Liver (tissue), 8 donors: ENCODE measurements at regions not wholly inside any gene's neighbourhood (a gene's known extent, or its start where the extent isn't known, plus 50 kb on each side); places are given as distances from the start of the nearest gene placed in this dataset.

Experiments
- DNase-seq: peaks from one replicate; pipeline ENCODE4 v3.0.0-alpha.2; 2017; ENCODE audit warnings: low spot score
- H3K27ac ChIP-seq, 2 donors: one replicate each; pipeline ENCODE4 v1.7.0; 2013; ENCODE audit warnings: inconsistent platforms in 2 of 2, low read length in 2 of 2, control low read depth in 1 of 2, low read depth in 1 of 2, mild to moderate bottlenecking in 1 of 2
- H3K27me3 ChIP-seq, 4 donors: one replicate each; pipeline versions ENCODE4 v1.6.1 to v1.7.0; 2013; ENCODE audit warnings: low read length in 3 of 4, inconsistent platforms in 1 of 4, mild to moderate bottlenecking in 1 of 4, moderate library complexity in 1 of 4; ENCODE audit not compliant: control insufficient read depth in 4 of 4, insufficient read depth in 4 of 4
- H3K36me3 ChIP-seq, 4 donors: one replicate each; pipeline versions ENCODE4 v1.6.1 to v1.7.0; 2013; ENCODE audit warnings: low read length in 3 of 4, mild to moderate bottlenecking in 3 of 4, low read depth in 1 of 4, moderate library complexity in 1 of 4; ENCODE audit not compliant: control insufficient read depth in 4 of 4, insufficient read depth in 3 of 4
- H3K4me1 ChIP-seq, 4 donors: one replicate each; pipeline versions ENCODE4 v1.6.1 to v1.7.0; 2013; ENCODE audit warnings: low read length in 3 of 4, mild to moderate bottlenecking in 3 of 4, moderate library complexity in 1 of 4; ENCODE audit not compliant: control insufficient read depth in 4 of 4, insufficient read depth in 4 of 4
- H3K4me3 ChIP-seq, 3 donors: one replicate each; pipeline versions ENCODE4 v1.6.1 to v1.7.0; 2013; ENCODE audit warnings: low read length in 3 of 3, control low read depth in 1 of 3, low read depth in 1 of 3, mild to moderate bottlenecking in 1 of 3
- H3K9ac ChIP-seq, 2 donors: one replicate each; pipeline ENCODE4 v1.7.0; 2013; ENCODE audit warnings: low read length in 2 of 2, mild to moderate bottlenecking in 2 of 2, moderate library complexity in 2 of 2, control low read depth in 1 of 2, low read depth in 1 of 2
- H3K9me3 ChIP-seq, 4 donors: one replicate each; pipeline versions ENCODE4 v1.6.1 to v1.7.0; 2013; ENCODE audit warnings: low read length in 3 of 4; ENCODE audit not compliant: control insufficient read depth in 4 of 4
- ATF3 ChIP-seq: IDR thresholded peaks from 2 replicates; pipeline ENCODE4 v1.6.1; 2016; ENCODE audit warnings: antibody characterized with exemption
- CTCF ChIP-seq: fragments of 150-350 bp; IDR thresholded peaks from 2 replicates; pipeline ENCODE4 v1.5.1; 2017; ENCODE audit warnings: improper control_type of control experiment, low read depth, low read length; ENCODE audit not compliant: missing input control
- EGR1 ChIP-seq, 2 donors: IDR thresholded peaks; 2 replicates each; pipeline ENCODE4 v1.6.1; 2016 to 2018; ENCODE audit warnings: antibody characterized with exemption in 2 of 2, low read depth in 2 of 2
- FOXA1 ChIP-seq: IDR thresholded peaks from 2 replicates; pipeline ENCODE4 v1.6.1; 2016; ENCODE audit warnings: antibody characterized with exemption
- FOXA2 ChIP-seq: IDR thresholded peaks from 2 replicates; pipeline ENCODE4 v1.6.1; 2016; ENCODE audit warnings: antibody characterized with exemption
- GABPA ChIP-seq, 2 donors: IDR thresholded peaks in 1 of 2; conservative IDR thresholded peaks in 1 of 2; 2 replicates each; pipeline ENCODE4 v1.6.1; 2016; ENCODE audit warnings: antibody characterized with exemption in 2 of 2, mild to moderate bottlenecking in 1 of 2, moderate library complexity in 1 of 2
- HNF4A ChIP-seq, 2 donors: conservative IDR thresholded peaks; 2 replicates each; pipeline ENCODE4 v1.6.1; 2016; ENCODE audit warnings: antibody characterized with exemption in 2 of 2, mild to moderate bottlenecking in 2 of 2
- HNF4G ChIP-seq: IDR thresholded peaks from 2 replicates; pipeline ENCODE4 v1.6.1; 2016; ENCODE audit warnings: antibody characterized with exemption
- JUND ChIP-seq, 2 donors: IDR thresholded peaks; 2 replicates each; pipeline ENCODE4 v1.6.1; 2016; ENCODE audit warnings: antibody characterized with exemption in 2 of 2
- NR2F2 ChIP-seq: IDR thresholded peaks from 2 replicates; pipeline ENCODE4 v1.6.1; 2016; ENCODE audit warnings: antibody characterized with exemption
- TAF1 ChIP-seq: conservative IDR thresholded peaks from 2 replicates; pipeline ENCODE4 v1.6.1; 2016; ENCODE audit warnings: antibody characterized with exemption, mild to moderate bottlenecking
- YY1 ChIP-seq: IDR thresholded peaks from 2 replicates; pipeline ENCODE4 v1.6.1; 2016; ENCODE audit warnings: antibody characterized with exemption, mild to moderate bottlenecking
- ZBTB33 ChIP-seq: IDR thresholded peaks from 2 replicates; pipeline ENCODE4 v1.6.1; 2016; ENCODE audit warnings: antibody characterized with exemption
- WGBS: extraction: QIAGEN DNeasy Blood & Tissue Kit; methylation state at CpG from one replicate; pipeline ENCODE4 v1.1.7; 2013; 5-methylcytosine and 5-hydroxymethylcytosine counted together
- TF ChIP-seq, protein P1 (sequence below): IDR thresholded peaks from 2 replicates; pipeline ENCODE4 v1.6.1; 2016; ENCODE audit warnings: antibody characterized with exemption, mild to moderate bottlenecking
- donor health status: healthy.
- donor health status: healthy.
- donor health status: healthy.
- donor health status: healthy.
- donor health status: healthy.

DNA sequence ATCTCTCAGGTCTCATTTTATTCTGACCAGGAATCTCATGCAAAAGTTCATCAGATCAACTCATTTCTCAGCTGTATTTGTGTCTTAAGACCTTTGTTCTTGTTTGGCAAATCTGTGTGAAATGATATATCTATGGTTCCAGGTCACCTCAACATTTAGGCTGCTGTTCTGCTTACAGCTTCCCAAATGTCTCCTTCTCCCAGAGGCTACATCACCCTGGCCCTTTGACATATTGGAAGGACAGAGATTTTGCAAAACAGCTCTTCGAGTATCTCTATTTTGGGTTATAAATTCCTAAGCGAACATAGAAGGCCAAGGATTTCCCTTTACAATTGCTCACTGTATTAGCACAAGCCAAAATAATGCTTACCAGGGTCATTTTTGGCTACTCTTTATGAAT is 57.5 kb upstream of the GIMD1 start:
- H3K9ac ChIP-seq = no peak overlapping the region
- WGBS = 67% methylated on average over 2 of the region's 2 CpGs
- H3K9me3 ChIP-seq = no peaks in the 10 kb centered on the region
- H3K27ac ChIP-seq = no peak overlapping the region
- no peaks in the 10 kb centered on the region for H3K27me3 ChIP-seq
- no peak for TF ChIP-seq CTCF
- no peak for TF ChIP-seq ATF3
- no peak for TF ChIP-seq FOXA2
- no peak for TF ChIP-seq GABPA (IDR thresholded peaks at IDR 0.05 in 1 of 2, conservative IDR thresholded peaks at IDR 0.05 in 1 of 2)
- TF ChIP-seq HNF4G = no peak
- TF ChIP-seq HNF4A (conservative IDR thresholded peaks at IDR 0.05) = no peak
- TF ChIP-seq ZBTB33 = no peak
- no peaks in the 10 kb centered on the region for H3K4me1 ChIP-seq
- no peak for DNase-seq
- H3K4me3 ChIP-seq = no peak overlapping the region
- no peaks in the 10 kb centered on the region for H3K36me3 ChIP-seq

- no peak for DNase-seq
- TF ChIP-seq GABPA (IDR thresholded peaks at IDR 0.05 in 1 of 2, conservative IDR thresholded peaks at IDR 0.05 in 1 of 2) (no peak), HNF4A (conservative IDR thresholded peaks at IDR 0.05) (no peak), ZBTB33 (no peak), FOXA2 (no peak), CTCF (no peak), YY1 (no peak), HNF4G (no peak), EGR1 (IDR thresholded peaks at IDR 0.05; ENCODE audit: low read depth in 2 of 2) (no peak), FOXA1 (no peak), ATF3 (no peak), TAF1 (no peak), NR2F2 (no peak), JUND (IDR thresholded peaks at IDR 0.05) (no peak)
- TF ChIP-seq, protein P1, sequence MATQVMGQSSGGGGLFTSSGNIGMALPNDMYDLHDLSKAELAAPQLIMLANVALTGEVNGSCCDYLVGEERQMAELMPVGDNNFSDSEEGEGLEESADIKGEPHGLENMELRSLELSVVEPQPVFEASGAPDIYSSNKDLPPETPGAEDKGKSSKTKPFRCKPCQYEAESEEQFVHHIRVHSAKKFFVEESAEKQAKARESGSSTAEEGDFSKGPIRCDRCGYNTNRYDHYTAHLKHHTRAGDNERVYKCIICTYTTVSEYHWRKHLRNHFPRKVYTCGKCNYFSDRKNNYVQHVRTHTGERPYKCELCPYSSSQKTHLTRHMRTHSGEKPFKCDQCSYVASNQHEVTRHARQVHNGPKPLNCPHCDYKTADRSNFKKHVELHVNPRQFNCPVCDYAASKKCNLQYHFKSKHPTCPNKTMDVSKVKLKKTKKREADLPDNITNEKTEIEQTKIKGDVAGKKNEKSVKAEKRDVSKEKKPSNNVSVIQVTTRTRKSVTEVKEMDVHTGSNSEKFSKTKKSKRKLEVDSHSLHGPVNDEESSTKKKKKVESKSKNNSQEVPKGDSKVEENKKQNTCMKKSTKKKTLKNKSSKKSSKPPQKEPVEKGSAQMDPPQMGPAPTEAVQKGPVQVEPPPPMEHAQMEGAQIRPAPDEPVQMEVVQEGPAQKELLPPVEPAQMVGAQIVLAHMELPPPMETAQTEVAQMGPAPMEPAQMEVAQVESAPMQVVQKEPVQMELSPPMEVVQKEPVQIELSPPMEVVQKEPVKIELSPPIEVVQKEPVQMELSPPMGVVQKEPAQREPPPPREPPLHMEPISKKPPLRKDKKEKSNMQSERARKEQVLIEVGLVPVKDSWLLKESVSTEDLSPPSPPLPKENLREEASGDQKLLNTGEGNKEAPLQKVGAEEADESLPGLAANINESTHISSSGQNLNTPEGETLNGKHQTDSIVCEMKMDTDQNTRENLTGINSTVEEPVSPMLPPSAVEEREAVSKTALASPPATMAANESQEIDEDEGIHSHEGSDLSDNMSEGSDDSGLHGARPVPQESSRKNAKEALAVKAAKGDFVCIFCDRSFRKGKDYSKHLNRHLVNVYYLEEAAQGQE = no peak
- Histone ChIP-seq H3K27me3 (peaks cover 0 to 2% (median 0%) of the 10 kb centered on the region in 4 donors), H3K4me1 (no peaks in the 10 kb centered on the region), H3K36me3 (no peaks in the 10 kb centered on the region), H3K27ac (no peak overlapping the region), H3K9ac (no peak overlapping the region), H3K9me3 (no peaks in the 10 kb centered on the region), H3K4me3 (no peak overlapping the region)
Observed at GRCh38 chr4:106425576-106425975, 57.0 kb upstream of the GIMD1 start.
